22Rv1 (cell line): ENCODE measurements at regions not wholly inside any gene's neighbourhood (a gene's known extent, or its start where the extent isn't known, plus 50 kb on each side); places are given as distances from the start of the nearest gene placed in this dataset.

Experiments
- CTCF ChIP-seq: fragments of 450-650 bp; IDR thresholded peaks from 2 replicates; pipeline ENCODE4 v1.5.1; 2017; ENCODE audit warnings: mild to moderate bottlenecking
- ZFX ChIP-seq: fragments of 450-650 bp; IDR thresholded peaks from 2 replicates; pipeline ENCODE4 v1.6.1; 2017; ENCODE audit warnings: antibody characterized with exemption, borderline replicate concordance

GRCh38 chr4:187604984-187605383 is 390.6 kb upstream of the ZFP42 start:
- TF ChIP-seq CTCF (no peak), ZFX (no peak)
